ENCODE measurements at regions not wholly inside any gene's neighbourhood (a gene's known extent, or its start where the extent isn't known, plus 50 kb on each side); places are given as distances from the start of the nearest gene placed in this dataset.

- no peak overlapping the region for H3K4me3 ChIP-seq (ENCODE audit: low read depth, low read length)
- TF ChIP-seq CTCF (IDR thresholded peaks at IDR 0.05; ENCODE audit: low read depth, low read length, missing control alignments): no peak
- no peak for DNase-seq (ENCODE audit: low read depth)
Observed at GRCh38 chr2:5905661-5906060, 213.5 kb downstream of the SOX11 start.

- no peak overlapping the region for H3K4me3 ChIP-seq (ENCODE audit: low read depth, low read length)
- DNase-seq (ENCODE audit: low read depth): no peak
- no peak for TF ChIP-seq CTCF (IDR thresholded peaks at IDR 0.05; ENCODE audit: low read depth, low read length, missing control alignments)
Observed at GRCh38 chr2:5908071-5908470, 215.9 kb downstream of the SOX11 start.

- no peak overlapping the region for H3K4me3 ChIP-seq (ENCODE audit: low read depth, low read length)
- DNase-seq (ENCODE audit: low read depth): no peak
- TF ChIP-seq CTCF (IDR thresholded peaks at IDR 0.05; ENCODE audit: low read depth, low read length, missing control alignments): no peak
Observed at GRCh38 chr2:5911718-5912117, 219.5 kb downstream of the SOX11 start.

GRCh38 chr2:5913711-5914395 is 221.7 kb downstream of the SOX11 start:
- TF ChIP-seq CTCF (IDR thresholded peaks at IDR 0.05; ENCODE audit: low read depth, low read length, missing control alignments): no peak
- no peak overlapping the region for H3K4me3 ChIP-seq (ENCODE audit: low read depth, low read length)
- DNase-seq (ENCODE audit: low read depth): no peak

- TF ChIP-seq CTCF (IDR thresholded peaks at IDR 0.05; ENCODE audit: low read depth, low read length, missing control alignments): no peak
- H3K4me3 ChIP-seq (ENCODE audit: low read depth, low read length): no peak overlapping the region
- DNase-seq (ENCODE audit: low read depth): no peak
Observed at GRCh38 chr2:5914811-5915611, 222.8 kb downstream of the SOX11 start.

- no peak for DNase-seq (ENCODE audit: low read depth)
- H3K4me3 ChIP-seq (ENCODE audit: low read depth, low read length): no peak overlapping the region
- peak; percentile 50 for TF ChIP-seq CTCF (IDR thresholded peaks at IDR 0.05; ENCODE audit: low read depth, low read length, missing control alignments)
Observed at GRCh38 chr2:5915881-5916310, 223.7 kb downstream of the SOX11 start.

Measured in GM12864 (cell line).